WTC11 (cell line): ENCODE measurements at regions not wholly inside any gene's neighbourhood (a gene's known extent, or its start where the extent isn't known, plus 50 kb on each side); places are given as distances from the start of the nearest gene placed in this dataset.

Experiments
- ATAC-seq: fragments of 200-7000 bp; cut with Tn5 transposase; 2 replicates; pipeline ENCODE4 v1.10.0; 2021; ENCODE audit warnings: mild to moderate bottlenecking, moderate library complexity
- CTCF ChIA-PET: fragments of 300-600 bp; sonication (Branson Sonifier 250); formaldehyde crosslinking; loops from one replicate; lab custom pipeline; 2021; ENCODE audit warnings: antibody characterized with exemption; lab: Charles Lee
- POLR2A ChIA-PET: fragments of 350-600 bp; sonication (Branson Sonifier 250); formaldehyde crosslinking; loops from one replicate; lab custom pipeline; 2021; ENCODE audit warnings: antibody characterized with exemption; lab: Charles Lee
- DNase-seq: peaks from one replicate; pipeline ENCODE4 v3.0.0; 2021; ENCODE audit warnings: low spot score
- H3K27ac Mint-ChIP-seq: 2 replicates; pipeline ENCODE4 v1.8.0; 2021; ENCODE audit warnings: mixed read lengths
- H3K27me3 Mint-ChIP-seq: 2 replicates; pipeline ENCODE4 v1.8.0; 2021; ENCODE audit warnings: low read depth, mild to moderate bottlenecking, moderate library complexity, mixed read lengths
- H3K36me3 Mint-ChIP-seq: 2 replicates; pipeline ENCODE4 v1.8.0; 2021; ENCODE audit warnings: mixed read lengths
- H3K4me1 Mint-ChIP-seq: 2 replicates; pipeline ENCODE4 v1.8.0; 2022; ENCODE audit warnings: mixed read lengths
- H3K4me3 Mint-ChIP-seq: 2 replicates; pipeline ENCODE4 v1.8.0; 2021; ENCODE audit warnings: mild to moderate bottlenecking, moderate library complexity, mixed read lengths
- H3K9me3 Mint-ChIP-seq: 2 replicates; pipeline ENCODE4 v1.8.0; 2021; ENCODE audit warnings: mixed read lengths
- CDX4 ChIP-seq: fragments of 250-450 bp; sonication (Bioruptor Pico); IDR thresholded peaks from 2 replicates; pipeline ENCODE4 v1.9.0; 2021; ENCODE audit warnings: moderate library complexity, mild to moderate bottlenecking, inconsistent platforms, borderline replicate concordance
- E2F4 ChIP-seq: sonication (generic); formaldehyde crosslinking; IDR thresholded peaks from 2 replicates; pipeline ENCODE4 v1.8.1; 2022; ENCODE audit warnings: low read depth, mild to moderate bottlenecking, moderate library complexity, missing genetic modification reagents, borderline replicate concordance
- ETV6 ChIP-seq: sonication (generic); formaldehyde crosslinking; IDR thresholded peaks from 2 replicates; pipeline ENCODE4 v1.8.1; 2022; ENCODE audit warnings: mild to moderate bottlenecking, missing genetic modification reagents
- GABPB1 ChIP-seq: sonication (generic); formaldehyde crosslinking; IDR thresholded peaks from 2 replicates; pipeline ENCODE4 v1.8.1; 2023; ENCODE audit warnings: mild to moderate bottlenecking, missing genetic modification reagents
- JUN ChIP-seq: sonication (generic); formaldehyde crosslinking; IDR thresholded peaks from 2 replicates; pipeline ENCODE4 v1.8.0; 2023; ENCODE audit warnings: mild to moderate bottlenecking, missing genetic modification reagents
- KAT7 ChIP-seq: sonication (generic); formaldehyde crosslinking; IDR thresholded peaks from 2 replicates; pipeline ENCODE4 v1.8.1; 2023; ENCODE audit warnings: missing genetic modification reagents, mild to moderate bottlenecking, borderline replicate concordance
- NFE2L1 ChIP-seq: sonication (generic); formaldehyde crosslinking; IDR thresholded peaks from 2 replicates; pipeline ENCODE4 v1.8.1; 2023; ENCODE audit warnings: missing genetic modification reagents
- SMAD3 ChIP-seq: sonication (generic); formaldehyde crosslinking; IDR thresholded peaks from 2 replicates; pipeline ENCODE4 v1.8.0; 2022; ENCODE audit warnings: missing genetic modification reagents, mild to moderate bottlenecking, borderline replicate concordance
- ZNF121 ChIP-seq: sonication (generic); formaldehyde crosslinking; IDR thresholded peaks from 2 replicates; pipeline ENCODE4 v1.8.0; 2023; ENCODE audit warnings: missing genetic modification reagents
- ZNF232 ChIP-seq: sonication (generic); formaldehyde crosslinking; IDR thresholded peaks from 2 replicates; pipeline ENCODE4 v1.8.0; 2022; ENCODE audit warnings: mild to moderate bottlenecking, missing genetic modification reagents
- ZNF317 ChIP-seq: sonication (generic); formaldehyde crosslinking; IDR thresholded peaks from 2 replicates; pipeline ENCODE4 v1.8.1; 2023; ENCODE audit warnings: low read depth, mild to moderate bottlenecking, moderate library complexity, missing genetic modification reagents, borderline replicate concordance
- ZNF416 ChIP-seq: fragments of 250-450 bp; sonication (Bioruptor Pico); IDR thresholded peaks from 2 replicates; pipeline ENCODE4 v1.9.0; 2021; ENCODE audit warnings: mild to moderate bottlenecking, inconsistent platforms
- ZNF425 ChIP-seq: fragments of 250-450 bp; sonication (Bioruptor Pico); conservative IDR thresholded peaks from 2 replicates; pipeline ENCODE4 v1.9.0; 2021; ENCODE audit warnings: mild to moderate bottlenecking
- ZNF532 ChIP-seq: fragments of 250-450 bp; sonication (Bioruptor Pico); IDR thresholded peaks from 2 replicates; pipeline ENCODE4 v1.9.0; 2021; ENCODE audit warnings: mild to moderate bottlenecking, borderline replicate concordance
- TF ChIP-seq, protein P1 (sequence below): sonication (generic); formaldehyde crosslinking; IDR thresholded peaks from 2 replicates; pipeline ENCODE4 v1.8.1; 2022; ENCODE audit warnings: missing genetic modification reagents, borderline replicate concordance
- TF ChIP-seq, protein P2 (sequence below): fragments of 250-450 bp; sonication (Bioruptor Pico); IDR thresholded peaks from 2 replicates; pipeline ENCODE4 v2.1.2; 2022; ENCODE audit warnings: mild to moderate bottlenecking, moderate library complexity

- no peak for TF ChIP-seq ZNF317 (CRISPR knock-in tag)
- TF ChIP-seq ZNF232 (CRISPR knock-in tag): no peak
- no peak for TF ChIP-seq SMAD3 (CRISPR knock-in tag)
- TF ChIP-seq ZNF532: no peak
- TF ChIP-seq, protein P1, sequence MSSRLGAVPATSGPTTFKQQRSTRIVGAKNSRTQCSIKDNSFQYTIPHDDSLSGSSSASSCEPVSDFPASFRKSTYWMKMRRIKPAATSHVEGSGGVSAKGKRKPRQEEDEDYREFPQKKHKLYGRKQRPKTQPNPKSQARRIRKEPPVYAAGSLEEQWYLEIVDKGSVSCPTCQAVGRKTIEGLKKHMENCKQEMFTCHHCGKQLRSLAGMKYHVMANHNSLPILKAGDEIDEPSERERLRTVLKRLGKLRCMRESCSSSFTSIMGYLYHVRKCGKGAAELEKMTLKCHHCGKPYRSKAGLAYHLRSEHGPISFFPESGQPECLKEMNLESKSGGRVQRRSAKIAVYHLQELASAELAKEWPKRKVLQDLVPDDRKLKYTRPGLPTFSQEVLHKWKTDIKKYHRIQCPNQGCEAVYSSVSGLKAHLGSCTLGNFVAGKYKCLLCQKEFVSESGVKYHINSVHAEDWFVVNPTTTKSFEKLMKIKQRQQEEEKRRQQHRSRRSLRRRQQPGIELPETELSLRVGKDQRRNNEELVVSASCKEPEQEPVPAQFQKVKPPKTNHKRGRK (CRISPR knock-in tag): no peak
- TF ChIP-seq GABPB1: no peak
- TF ChIP-seq JUN (CRISPR knock-in tag): no peak
- no peak for TF ChIP-seq ZNF416 (CRISPR knock-in tag)
- no peak for TF ChIP-seq ZNF121 (CRISPR knock-in tag)
- TF ChIP-seq E2F4 (CRISPR knock-in tag): no peak
- no peak for TF ChIP-seq ZNF425 (CRISPR knock-in tag)
- TF ChIP-seq CDX4 (CRISPR knock-in tag): no peak
- TF ChIP-seq, protein P2, sequence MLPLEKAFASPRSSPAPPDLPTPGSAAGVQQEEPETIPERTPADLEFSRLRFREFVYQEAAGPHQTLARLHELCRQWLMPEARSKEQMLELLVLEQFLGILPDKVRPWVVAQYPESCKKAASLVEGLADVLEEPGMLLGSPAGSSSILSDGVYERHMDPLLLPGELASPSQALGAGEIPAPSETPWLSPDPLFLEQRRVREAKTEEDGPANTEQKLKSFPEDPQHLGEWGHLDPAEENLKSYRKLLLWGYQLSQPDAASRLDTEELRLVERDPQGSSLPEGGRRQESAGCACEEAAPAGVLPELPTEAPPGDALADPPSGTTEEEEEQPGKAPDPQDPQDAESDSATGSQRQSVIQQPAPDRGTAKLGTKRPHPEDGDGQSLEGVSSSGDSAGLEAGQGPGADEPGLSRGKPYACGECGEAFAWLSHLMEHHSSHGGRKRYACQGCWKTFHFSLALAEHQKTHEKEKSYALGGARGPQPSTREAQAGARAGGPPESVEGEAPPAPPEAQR: no peak
- TF ChIP-seq NFE2L1: no peak
- TF ChIP-seq ETV6 (CRISPR knock-in tag): no peak
- no peak for TF ChIP-seq KAT7 (CRISPR knock-in tag)
- TF ChIP-seq, all 79 proteins: peak for 0
- H3K4me3 Mint-ChIP-seq: no peak overlapping the region
- no peak overlapping the region for H3K27ac Mint-ChIP-seq
- no peaks in the 10 kb centered on the region for H3K9me3 Mint-ChIP-seq
- H3K4me1 Mint-ChIP-seq: peaks cover 13% of the 10 kb centered on the region
- H3K36me3 Mint-ChIP-seq: no peaks in the 10 kb centered on the region
- ATAC-seq (no peak), DNase-seq (no peak)
- CTCF ChIA-PET: no interaction called here
- peaks cover 33% of the 10 kb centered on the region for H3K27me3 Mint-ChIP-seq
- POLR2A ChIA-PET: no interaction called here
These were observed 296.1 kb upstream of the SYT1 start for GRCh38 chr12:78568321-78569020.
